Spleen (tissue), 7 donors: ENCODE measurements at regions not wholly inside any gene's neighbourhood (a gene's known extent, or its start where the extent isn't known, plus 50 kb on each side); places are given as distances from the start of the nearest gene placed in this dataset.

Experiments
- CTCF ChIP-seq, 11 experiments: fragments of 200-600 bp in 7 of 11; fragments of 450-650 bp in 4 of 11; sonication (generic) in 4 of 11; IDR thresholded peaks in 8 of 11; conservative IDR thresholded peaks in 3 of 11; 1 replicate in 7 of 11; 2 replicates in 4 of 11; pipeline versions ENCODE4 v1.4.0 to v1.8.0; 2016 to 2021; ENCODE audit warnings: antibody characterized with exemption in 11 of 11, inconsistent platforms in 4 of 11, mild to moderate bottlenecking in 1 of 11
- POLR2AphosphoS5 ChIP-seq, 3 donors: sonication (generic); formaldehyde crosslinking; IDR thresholded peaks; one replicate each; pipeline ENCODE4 v1.5.1; 2017; ENCODE audit warnings: antibody characterized with exemption in 3 of 3
- donor health status: DM: no; HTN: no; CAD: no; lungs with moderate emphysema.
- donor health status: DM: no; HTN: no; CAD: no.
- donor health status: DM: no; HTN: no; CAD: no.

GRCh38 chr6:156087487-156087886 is 631.8 kb upstream of the NOX3 start:
- TF ChIP-seq CTCF (IDR thresholded peaks at IDR 0.05 in 8 of 11, conservative IDR thresholded peaks at IDR 0.05 in 3 of 11) (no peak), POLR2AphosphoS5 (IDR thresholded peaks at IDR 0.05) (no peak)
